Fibroblast of peridontal ligament (primary cell): ENCODE measurements at regions not wholly inside any gene's neighbourhood (a gene's known extent, or its start where the extent isn't known, plus 50 kb on each side); places are given as distances from the start of the nearest gene placed in this dataset.

ENCODE experiments used
- DNase-seq: peaks from one replicate; pipeline ENCODE4 v3.0.0-alpha.2; 2010; ENCODE audit errors: extremely low read depth

- no peak for DNase-seq
Observed at GRCh38 chr6:166010136-166010960, 157.3 kb downstream of the TBXT start.

DNA sequence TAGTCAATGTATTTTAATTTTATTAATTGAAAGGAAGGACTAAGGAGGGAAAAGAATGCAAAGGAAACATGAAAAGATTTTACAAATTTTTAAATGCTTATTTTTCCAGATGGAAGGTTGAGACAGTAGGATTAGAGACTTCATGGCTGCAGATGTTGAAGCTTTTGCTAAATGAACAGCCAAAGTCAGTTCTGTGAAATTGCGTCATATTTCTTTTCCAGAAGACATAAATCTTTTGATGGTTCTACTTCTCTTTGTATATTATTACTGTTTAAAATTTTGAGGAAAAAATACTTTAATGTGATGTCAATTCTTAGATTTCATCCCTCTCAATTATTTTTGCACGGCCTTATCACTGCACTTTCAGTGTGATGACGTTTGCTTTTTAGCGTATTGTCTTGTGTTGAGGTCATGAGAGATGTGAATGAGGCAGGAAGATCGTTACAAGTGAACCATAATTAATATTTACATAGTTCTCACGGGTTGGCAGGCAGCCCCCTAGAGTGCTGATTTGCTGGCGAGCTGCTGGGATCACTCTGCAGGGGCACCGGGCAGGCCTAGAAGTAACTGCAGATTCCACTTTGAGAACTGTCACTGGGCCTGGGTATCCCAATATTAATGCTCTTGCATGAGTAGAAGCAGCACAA is 158.1 kb downstream of the TBXT start:
- DNase-seq, result no peak

- DNase-seq, result peak; percentile 57
Observed at GRCh38 chr6:166008441-166009369, 158.9 kb downstream of the TBXT start.

GRCh38 chr6:166007349-166008263 is 160.0 kb downstream of the TBXT start:
- peak; percentile 72 for DNase-seq

GRCh38 chr6:166006900-166007301 is 160.8 kb downstream of the TBXT start:
- DNase-seq, result no peak

DNA sequence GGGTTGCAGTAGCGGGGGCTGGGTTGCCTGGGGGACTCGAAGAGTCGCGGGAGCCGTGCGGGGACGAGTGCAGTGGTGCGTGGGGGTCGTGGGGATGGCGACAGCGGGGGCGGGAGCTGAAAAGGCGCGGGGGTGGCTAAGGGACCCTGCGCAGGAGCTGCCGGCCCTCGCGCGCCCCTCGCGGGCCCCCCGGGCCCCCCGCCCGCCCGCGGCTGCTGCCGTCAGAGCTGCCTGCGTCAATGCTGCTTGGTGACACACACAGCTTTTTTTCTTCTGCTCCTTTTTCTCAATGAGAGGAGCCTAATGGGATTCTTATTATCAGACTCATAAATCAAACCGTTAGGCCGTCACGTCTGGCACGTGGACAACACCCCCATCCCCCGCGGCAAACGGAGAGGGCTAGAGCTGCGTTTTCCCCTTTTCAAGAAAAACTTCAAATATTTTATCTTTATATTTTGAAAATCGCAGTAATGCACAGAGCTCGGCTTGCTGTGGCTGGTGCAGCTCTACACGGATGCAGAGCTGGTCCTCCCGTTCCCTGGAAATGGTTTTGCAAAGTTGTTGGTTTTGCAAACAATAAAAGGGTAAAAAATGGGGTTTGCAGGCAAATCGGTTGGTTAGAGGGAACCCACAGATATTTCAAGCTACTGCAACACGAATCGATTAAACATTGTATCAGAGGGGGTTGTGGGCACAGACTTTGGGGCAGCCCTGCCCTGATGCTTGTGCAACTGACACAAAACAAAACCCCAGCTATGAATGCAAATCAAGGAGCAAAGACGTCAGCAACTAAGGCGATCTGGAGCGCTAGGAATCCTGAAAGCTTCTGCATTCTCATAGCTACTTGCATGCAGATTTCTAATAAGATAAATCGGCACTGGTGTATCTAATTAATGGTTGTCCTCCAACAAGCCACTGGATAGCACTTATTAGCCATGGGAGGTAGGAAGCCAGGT is 161.4 kb downstream of the TBXT start:
- DNase-seq, result peak; percentile 84

DNA sequence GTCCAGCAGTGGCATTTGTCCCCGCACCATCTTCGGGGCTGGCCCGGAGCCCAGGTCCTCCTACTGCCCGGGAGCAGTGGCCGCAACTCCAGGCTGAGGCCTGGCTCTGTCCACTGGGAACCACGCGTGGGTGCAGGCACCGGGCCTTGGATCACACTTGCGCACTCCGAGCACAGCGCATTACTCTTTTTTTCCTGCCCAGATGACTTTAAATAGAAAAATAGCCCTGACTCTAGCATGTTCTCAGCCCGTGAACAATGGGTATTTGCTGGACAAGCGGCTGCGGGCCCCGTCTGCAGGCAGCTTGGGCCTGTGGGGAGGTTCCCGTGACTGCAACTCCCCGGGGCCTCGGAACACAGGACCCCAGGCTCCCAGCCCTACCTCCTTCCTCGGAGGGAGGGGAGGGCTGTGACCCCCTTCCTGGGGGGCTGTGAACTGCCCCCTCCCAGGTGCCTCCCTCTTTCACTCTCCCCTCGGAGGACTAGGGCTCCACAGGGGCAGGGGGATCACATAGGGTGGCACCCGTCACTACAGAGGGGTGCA is 162.2 kb downstream of the TBXT start:
- DNase-seq, result peak; percentile 30

DNA sequence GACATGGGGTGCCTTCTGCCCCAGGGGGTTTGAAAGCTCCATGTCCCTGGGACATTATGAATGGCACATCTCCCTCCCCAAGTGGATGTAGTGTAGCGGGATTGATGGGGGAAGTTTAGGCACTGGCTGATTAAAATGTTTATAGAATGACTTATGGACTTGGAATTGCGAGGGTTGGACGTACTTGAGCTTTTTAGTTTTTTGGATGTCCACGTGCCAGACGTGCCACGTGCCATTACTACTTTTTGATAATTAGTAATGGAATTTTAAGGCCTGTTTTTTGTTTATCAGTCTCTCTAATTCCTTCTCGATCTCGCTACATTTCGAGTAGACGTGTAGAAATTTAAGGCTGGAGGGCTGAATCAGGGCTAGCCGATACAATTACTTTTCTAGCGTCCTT is 162.8 kb downstream of the TBXT start:
- no peak for DNase-seq

DNA sequence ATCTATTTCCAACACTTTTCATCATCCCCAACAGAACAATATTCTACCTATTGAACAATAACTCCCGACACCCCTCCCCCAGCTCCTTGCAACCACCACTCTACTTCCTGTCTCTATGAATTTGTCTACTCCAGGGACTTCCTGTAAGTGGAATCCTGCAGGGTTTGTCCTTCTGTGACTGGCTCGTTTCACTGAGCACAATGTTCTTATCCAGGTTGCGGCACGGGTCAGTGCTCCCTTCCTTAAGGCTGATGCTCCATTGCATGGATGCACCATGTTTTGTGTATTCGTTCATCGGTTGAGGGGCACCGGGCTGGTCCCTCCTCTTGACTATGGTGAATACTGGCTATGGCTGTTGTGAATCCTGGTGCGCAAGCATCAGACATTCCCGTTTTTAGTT is 163.2 kb downstream of the TBXT start:
- DNase-seq, result no peak

GRCh38 chr6:166003569-166003968 is 164.1 kb downstream of the TBXT start:
- no peak for DNase-seq

- DNase-seq, result no peak
Observed at GRCh38 chr6:166001359-166001758, 166.3 kb downstream of the TBXT start.

- no peak for DNase-seq
Observed at GRCh38 chr6:165999279-165999678, 168.4 kb downstream of the TBXT start.

DNA sequence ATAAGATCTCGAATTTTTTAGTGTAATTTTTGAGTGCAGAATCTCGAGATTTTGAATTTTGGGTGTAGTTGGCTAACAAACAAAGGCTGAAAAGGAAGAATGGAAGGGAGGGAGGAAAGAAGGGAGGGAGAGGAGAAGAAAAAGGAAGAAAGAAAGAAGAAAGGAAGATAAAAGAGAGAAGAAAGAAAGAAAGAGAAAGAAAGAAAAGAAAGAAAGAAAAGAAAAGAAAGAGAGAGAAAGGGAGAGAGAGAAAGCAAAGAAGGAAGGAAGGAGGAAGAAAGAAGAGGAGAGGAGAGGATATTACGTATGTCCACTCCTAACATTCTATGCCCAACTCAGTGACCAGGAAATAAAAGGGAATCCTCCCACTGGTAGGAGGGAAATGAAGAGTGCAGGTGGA is 169.6 kb downstream of the TBXT start:
- DNase-seq, result no peak

- DNase-seq, result no peak
Observed at GRCh38 chr6:165991341-165991740, 176.3 kb downstream of the TBXT start.

DNA sequence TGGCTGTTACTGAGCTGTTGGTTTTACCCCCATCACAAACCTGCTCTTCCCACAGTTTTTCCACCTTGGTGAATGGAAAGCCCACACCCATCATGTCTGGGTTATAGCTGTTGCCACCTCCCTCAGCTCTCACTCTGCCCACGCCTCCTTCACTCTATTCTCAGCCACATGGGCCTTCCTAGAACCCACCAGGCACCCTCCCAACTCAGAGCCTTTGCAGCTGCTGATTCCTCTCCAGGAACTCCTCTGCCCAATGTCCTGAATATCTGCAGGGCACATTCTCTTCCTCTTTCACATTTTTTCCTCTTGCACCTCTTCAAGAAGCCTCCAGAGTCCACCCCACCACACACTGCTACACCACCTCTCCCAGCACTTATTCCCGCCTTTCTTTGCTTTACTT is 177.4 kb downstream of the TBXT start:
- DNase-seq, result no peak

- no peak for DNase-seq
Observed at GRCh38 chr6:165988757-165989456, 178.7 kb downstream of the TBXT start.

- no peak for DNase-seq
Observed at GRCh38 chr6:165988302-165988756, 179.3 kb downstream of the TBXT start.

DNA sequence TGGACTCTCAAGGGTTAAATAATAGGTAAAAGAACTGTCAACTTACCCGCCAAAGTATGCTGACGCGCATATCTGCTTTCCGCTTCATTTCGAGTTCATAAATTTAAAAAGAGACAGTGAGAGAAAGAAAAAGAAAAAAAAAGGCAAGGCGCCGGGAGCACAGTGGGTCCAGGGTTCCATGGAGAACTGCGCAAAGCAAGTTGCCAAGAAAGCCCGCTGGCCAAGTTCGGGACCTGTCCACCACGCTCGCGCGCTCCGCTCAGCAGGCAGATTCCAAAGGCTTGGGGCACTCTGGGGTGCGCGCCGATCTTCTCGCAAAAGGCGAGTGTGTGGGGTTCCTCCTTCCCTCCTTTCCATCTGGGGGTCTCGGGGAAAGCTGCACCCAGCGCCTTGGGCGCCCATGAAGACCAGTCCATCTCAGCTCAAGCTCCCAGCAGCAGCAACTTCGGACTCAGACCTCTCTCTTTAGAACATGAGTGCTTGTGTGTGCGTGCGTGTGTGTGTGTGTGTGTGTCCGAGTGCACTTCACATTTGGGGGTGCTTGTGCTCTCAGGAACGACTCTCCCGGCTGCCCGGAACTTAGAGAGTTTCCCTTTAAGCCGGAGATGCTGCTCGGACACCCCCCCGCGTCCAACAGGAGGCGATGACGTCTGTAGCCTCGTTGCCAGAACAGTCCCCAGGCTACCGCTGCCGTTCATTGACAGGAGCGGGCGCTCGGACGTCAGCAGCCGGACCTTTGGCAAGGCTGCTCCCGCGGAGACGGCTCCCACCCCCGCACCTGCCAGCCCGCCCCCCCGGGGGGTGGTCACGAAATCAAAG is 180.0 kb downstream of the TBXT start:
- DNase-seq, result peak; percentile 73
